H1 (cell line): ENCODE measurements at regions not wholly inside any gene's neighbourhood (a gene's known extent, or its start where the extent isn't known, plus 50 kb on each side); places are given as distances from the start of the nearest gene placed in this dataset.

Source experiments
- CTCF ChIA-PET: fragments of 300-600 bp; sonication (Branson Sonifier 250); formaldehyde crosslinking; loops from one replicate; lab custom pipeline; 2021; ENCODE audit not compliant: partially characterized antibody; lab: Charles Lee
- POLR2A ChIA-PET: fragments of 300-600 bp; sonication (Branson Sonifier 250); formaldehyde crosslinking; loops from one replicate; lab custom pipeline; 2021; ENCODE audit warnings: inconsistent platforms; ENCODE audit not compliant: partially characterized antibody; lab: Charles Lee
- DNase-seq, 2 experiments: peaks; one replicate each; pipeline versions ENCODE4 v3.0.0 to v3.0.0-alpha.2; 2010 to 2022; ENCODE audit warnings: low spot score in 2 of 2, low read depth in 1 of 2, mixed read lengths in 1 of 2
- FAIRE-seq: peaks from 2 replicates; lab custom pipeline; 2011; peaks lifted over from hg19 to GRCh38; lab: Jason Lieb, UNC
- H2AFZ ChIP-seq: 2 replicates; pipeline ENCODE4 v1.8.1; 2012; ENCODE audit warnings: low read length, inconsistent platforms
- H2AK5ac ChIP-seq: 2 replicates; pipeline ENCODE4 v1.6.1; 2013; ENCODE audit warnings: low read depth, low read length
- H2BK120ac ChIP-seq: replicated peaks from 2 replicates; pipeline ENCODE3; 2013; ENCODE audit warnings: low read depth, low read length, inconsistent platforms
- H2BK12ac ChIP-seq: 2 replicates; pipeline ENCODE4 v1.6.1; 2013; ENCODE audit warnings: low read depth, low read length
- H2BK15ac ChIP-seq: 2 replicates; pipeline ENCODE4 v1.6.1; 2013; ENCODE audit warnings: low read length
- H2BK20ac ChIP-seq: 2 replicates; pipeline ENCODE4 v1.6.1; 2013; ENCODE audit warnings: low read length
- H2BK5ac ChIP-seq: 2 replicates; pipeline ENCODE4 v1.6.1; 2013; ENCODE audit warnings: low read depth, low read length
- H3K14ac ChIP-seq: 2 replicates; pipeline ENCODE4 v1.6.1; 2013; ENCODE audit warnings: inconsistent platforms; ENCODE audit not compliant: insufficient read length
- H3K18ac ChIP-seq: 2 replicates; pipeline ENCODE4 v1.6.1; 2013; ENCODE audit warnings: low read length; ENCODE audit errors: extremely low read depth
- H3K23ac ChIP-seq: 2 replicates; pipeline ENCODE4 v1.6.1; 2013; ENCODE audit warnings: inconsistent platforms; ENCODE audit not compliant: insufficient read length
- H3K23me2 ChIP-seq: 2 replicates; pipeline ENCODE4 v1.6.1; 2013; ENCODE audit warnings: low read depth, low read length
- H3K27ac ChIP-seq: 2 replicates; pipeline ENCODE4 v1.6.1; 2011; ENCODE audit warnings: low read depth, low read length, inconsistent platforms
- H3K27me3 ChIP-seq, 4 experiments: replicated peaks in 1 of 4; 1 replicate in 1 of 4; 2 replicates in 3 of 4; pipeline versions ENCODE4 v1.6.1 to v1.8.1; 2011 to 2013; ENCODE audit warnings: low read length in 3 of 4, mild to moderate bottlenecking in 3 of 4, inconsistent platforms in 2 of 4, mixed read lengths in 2 of 4, moderate library complexity in 1 of 4; ENCODE audit not compliant: control insufficient read depth in 3 of 4, insufficient read depth in 3 of 4; ENCODE audit errors: extremely low read depth in 1 of 4
- H3K36me3 ChIP-seq, 4 experiments: 2 replicates each; pipeline versions ENCODE4 v1.6.1 to v1.8.1; 2011 to 2013; ENCODE audit warnings: mild to moderate bottlenecking in 4 of 4, low read length in 3 of 4, moderate library complexity in 2 of 4, control low read depth in 1 of 4, inconsistent platforms in 1 of 4; ENCODE audit not compliant: insufficient read depth in 4 of 4, control insufficient read depth in 2 of 4
- H3K4ac ChIP-seq: replicated peaks from 2 replicates; pipeline ENCODE3; 2013; ENCODE audit warnings: low read length, low read depth, mixed read lengths, inconsistent platforms; ENCODE audit not compliant: insufficient read length
- H3K4me1 ChIP-seq, 4 experiments: replicated peaks in 1 of 4; 1 replicate in 1 of 4; 2 replicates in 3 of 4; pipeline versions ENCODE4 v1.6.1 to v1.8.1; 2011 to 2013; ENCODE audit warnings: low read length in 3 of 4, inconsistent platforms in 2 of 4, mixed read lengths in 1 of 4; ENCODE audit not compliant: insufficient read depth in 4 of 4, control insufficient read depth in 3 of 4
- H3K4me2 ChIP-seq, 2 experiments: 2 replicates each; pipeline versions ENCODE4 v1.6.1 to v1.8.1; 2011 to 2013; ENCODE audit warnings: low read depth in 2 of 2, low read length in 2 of 2, control low read depth in 1 of 2, inconsistent platforms in 1 of 2, mild to moderate bottlenecking in 1 of 2; ENCODE audit not compliant: insufficient read depth in 1 of 2
- H3K4me3 ChIP-seq, 4 experiments: fragments of 200-600, 300-600 bp in 1 of 4; sonication (generic), shearing (Covaris generic), sonication (Bioruptor Twin) in 1 of 4; 2 replicates each; pipeline versions ENCODE4 v1.5.1 to v1.8.1; 2011 to 2016; ENCODE audit warnings: low read length in 4 of 4, low read depth in 3 of 4, control low read depth in 2 of 4, inconsistent platforms in 2 of 4, mild to moderate bottlenecking in 2 of 4, mixed read lengths in 1 of 4, moderate library complexity in 1 of 4; ENCODE audit not compliant: insufficient read depth in 2 of 4; ENCODE audit errors: extremely low read depth in 1 of 4
- H3K56ac ChIP-seq: replicated peaks from 2 replicates; pipeline ENCODE3; 2013; ENCODE audit warnings: low read depth, mild to moderate bottlenecking, mixed read lengths, low read length, inconsistent platforms; ENCODE audit not compliant: insufficient read length
- H3K79me1 ChIP-seq: 2 replicates; pipeline ENCODE4 v1.6.1; 2013; ENCODE audit warnings: low read depth, low read length, control low read depth
- H3K79me2 ChIP-seq, 2 experiments: 2 replicates each; pipeline versions ENCODE4 v1.6.1 to v1.8.1; 2012 to 2013; ENCODE audit warnings: low read length in 2 of 2, mild to moderate bottlenecking in 2 of 2, inconsistent platforms in 1 of 2; ENCODE audit not compliant: insufficient read depth in 2 of 2, control insufficient read depth in 1 of 2
- H3K9ac ChIP-seq, 4 experiments: replicated peaks in 1 of 4; 1 replicate in 1 of 4; 2 replicates in 3 of 4; pipeline versions ENCODE4 v1.6.1 to v1.8.1; 2011 to 2013; ENCODE audit warnings: low read depth in 3 of 4, low read length in 3 of 4, control low read depth in 2 of 4, mild to moderate bottlenecking in 2 of 4, moderate library complexity in 2 of 4, inconsistent platforms in 1 of 4; ENCODE audit errors: extremely low read depth in 1 of 4
- H3K9me3 ChIP-seq, 2 experiments: 2 replicates each; pipeline versions ENCODE4 v1.6.1 to v1.8.1; 2012 to 2013; ENCODE audit warnings: mild to moderate bottlenecking in 2 of 2, moderate library complexity in 2 of 2, control low read depth in 1 of 2, inconsistent platforms in 1 of 2, low read depth in 1 of 2, low read length in 1 of 2, mixed read lengths in 1 of 2; ENCODE audit not compliant: insufficient read depth in 2 of 2
- H4K20me1 ChIP-seq, 2 experiments: replicated peaks in 1 of 2; 2 replicates each; pipeline versions ENCODE3 to v1.8.1; 2011 to 2013; ENCODE audit warnings: inconsistent platforms in 2 of 2, low read length in 2 of 2, mild to moderate bottlenecking in 1 of 2; ENCODE audit not compliant: insufficient read depth in 2 of 2, control insufficient read depth in 1 of 2
- H4K5ac ChIP-seq: 2 replicates; pipeline ENCODE4 v1.6.1; 2013; ENCODE audit warnings: low read length, low read depth, mixed read lengths, inconsistent platforms; ENCODE audit not compliant: insufficient read length
- H4K8ac ChIP-seq: 2 replicates; pipeline ENCODE4 v1.8.0; 2013; ENCODE audit warnings: mild to moderate bottlenecking, moderate library complexity, low read length, inconsistent platforms; ENCODE audit not compliant: insufficient read depth; ENCODE audit errors: extremely low read depth
- H4K91ac ChIP-seq: replicated peaks from 2 replicates; pipeline ENCODE3; 2013; ENCODE audit warnings: low read length, mixed read lengths, inconsistent platforms; ENCODE audit not compliant: insufficient read length
- WGBS, 2 experiments: shearing (Covaris generic) in 1 of 2; methylation state at CpG; one replicate each; pipeline versions ENCODE4 v1.1.6 to v1.1.7; 2013 to 2015; ENCODE audit warnings: low lambda C conversion rate in 2 of 2, mixed read lengths in 2 of 2, inconsistent platforms in 1 of 2, low coverage in 1 of 2, missing lambda C conversion rate in 1 of 2; ENCODE audit not compliant: insufficient replicate concordance in 2 of 2, insufficient coverage in 1 of 2, insufficient read length in 1 of 2; ENCODE audit errors: extremely low coverage in 1 of 2, missing lambda C conversion rate in 1 of 2; 5-methylcytosine and 5-hydroxymethylcytosine counted together
- TF ChIP-seq, protein P1 (sequence below): IDR thresholded peaks from 2 replicates; pipeline ENCODE4 v1.6.1; 2012; ENCODE audit warnings: low read length, inconsistent platforms

DNA sequence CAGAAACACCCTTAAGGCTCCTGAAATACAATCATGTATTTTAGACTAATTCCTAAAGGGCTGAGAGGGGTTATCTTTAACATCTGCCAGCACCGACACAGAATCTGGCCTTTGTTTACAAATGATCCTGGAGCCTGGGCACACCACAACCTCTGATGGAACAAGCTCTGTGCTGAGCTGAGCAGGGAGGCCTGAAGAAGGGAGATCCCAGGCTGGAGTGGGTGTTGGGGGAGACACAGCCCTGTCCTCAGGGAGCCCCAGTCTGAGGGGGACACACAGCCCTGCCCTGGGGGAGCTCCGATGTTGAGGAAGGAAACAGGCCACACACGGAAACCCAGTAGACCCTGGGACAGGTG is 130.5 kb downstream of the VEGFA start:
- no peaks in the 10 kb centered on the region for H3K4me1 ChIP-seq
- no peaks in the 10 kb centered on the region for H3K23me2 ChIP-seq
- no peaks in the 10 kb centered on the region for H3K27me3 ChIP-seq
- no peaks in the 10 kb centered on the region for H4K20me1 ChIP-seq
- no peak overlapping the region for H2BK5ac ChIP-seq
- no peak overlapping the region for H2BK15ac ChIP-seq
- H3K14ac ChIP-seq, result no peak overlapping the region
- H3K56ac ChIP-seq, result no peak overlapping the region
- no peak overlapping the region for H2AFZ ChIP-seq
- 82% methylated on average over 3 of the region's 3 CpGs; no CpG with 5 or more reads in 1 of the 2 experiments for WGBS, 2 experiments
- H4K91ac ChIP-seq, result no peak overlapping the region
- DNase-seq, result no peak
- POLR2A ChIA-PET, result interaction anchor here (0.6 to 1.9 kb wide), 4 partner anchors 10 to 27 kb away, joined by 3 to 5 read pairs (median 4); no protein-coding TSS in a partner anchor
- H4K8ac ChIP-seq, result no peak overlapping the region
- no peak overlapping the region for H2BK120ac ChIP-seq
- TF ChIP-seq, protein P1, sequence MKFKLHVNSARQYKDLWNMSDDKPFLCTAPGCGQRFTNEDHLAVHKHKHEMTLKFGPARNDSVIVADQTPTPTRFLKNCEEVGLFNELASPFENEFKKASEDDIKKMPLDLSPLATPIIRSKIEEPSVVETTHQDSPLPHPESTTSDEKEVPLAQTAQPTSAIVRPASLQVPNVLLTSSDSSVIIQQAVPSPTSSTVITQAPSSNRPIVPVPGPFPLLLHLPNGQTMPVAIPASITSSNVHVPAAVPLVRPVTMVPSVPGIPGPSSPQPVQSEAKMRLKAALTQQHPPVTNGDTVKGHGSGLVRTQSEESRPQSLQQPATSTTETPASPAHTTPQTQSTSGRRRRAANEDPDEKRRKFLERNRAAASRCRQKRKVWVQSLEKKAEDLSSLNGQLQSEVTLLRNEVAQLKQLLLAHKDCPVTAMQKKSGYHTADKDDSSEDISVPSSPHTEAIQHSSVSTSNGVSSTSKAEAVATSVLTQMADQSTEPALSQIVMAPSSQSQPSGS, result no peak
- TF ChIP-seq, all 59 proteins: peak for 0
- Histone ChIP-seq H3K4me2 (no peak overlapping the region), H3K4me3 (no peak overlapping the region), H2BK20ac (no peak overlapping the region), H3K36me3 (no peaks in the 10 kb centered on the region), H3K79me1 (no peaks in the 10 kb centered on the region), H3K9ac (no peak overlapping the region), H3K4ac (no peak overlapping the region), H3K9me3 (no peaks in the 10 kb centered on the region), H3K23ac (no peak overlapping the region), H2AK5ac (no peak overlapping the region), H2BK12ac (no peak overlapping the region), H4K5ac (no peak overlapping the region), H3K79me2 (no peaks in the 10 kb centered on the region), H3K27ac (no peak overlapping the region), H3K18ac (no peak overlapping the region)
- no peak for FAIRE-seq
- CTCF ChIA-PET, result interaction anchor here (1.0 to 2.9 kb wide), 8 partner anchors 10 to 174 kb away, joined by 3 to 28 read pairs (median 6); no protein-coding TSS in a partner anchor
